ENCODE measurements at regions not wholly inside any gene's neighbourhood (a gene's known extent, or its start where the extent isn't known, plus 50 kb on each side); places are given as distances from the start of the nearest gene placed in this dataset.

DNA sequence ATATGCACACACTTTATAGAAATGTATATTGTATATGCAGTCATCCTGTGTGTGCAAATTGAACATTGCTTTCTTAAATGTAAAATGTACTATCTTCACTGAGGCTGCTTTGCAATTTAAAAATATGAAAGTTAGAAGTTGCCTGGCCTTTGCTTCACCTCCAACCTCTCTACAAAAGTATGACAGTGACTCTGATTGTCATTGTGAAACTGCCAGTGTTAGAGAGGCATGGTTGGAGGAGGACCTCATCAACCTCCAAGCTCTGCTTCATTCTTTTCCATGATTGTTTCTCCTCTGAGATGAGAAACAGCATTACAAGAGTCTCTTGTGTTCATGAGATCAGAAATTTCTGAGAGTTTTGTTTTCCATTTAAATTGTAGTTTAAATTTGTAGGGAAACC, 185.5 kb downstream of the ZC3H11B start:
- no peak for TF ChIP-seq JUNB (IDR thresholded peaks at IDR 0.05)
- no peak for TF ChIP-seq CBX8 (IDR thresholded peaks at IDR 0.05)
- no peak for TF ChIP-seq RAD21 (conservative IDR thresholded peaks at IDR 0.05 in 1 of 2, IDR thresholded peaks at IDR 0.05 in 1 of 2)
- TF ChIP-seq CTCF (IDR thresholded peaks at IDR 0.05): no peak
- TF ChIP-seq CBX2 (IDR thresholded peaks at IDR 0.05; ENCODE audit: borderline replicate concordance, low read depth): no peak
- TF ChIP-seq CHD4 (IDR thresholded peaks at IDR 0.05; ENCODE audit: borderline replicate concordance): no peak
- TF ChIP-seq CEBPB (IDR thresholded peaks at IDR 0.05): no peak
- no peak for TF ChIP-seq POLR2A (IDR thresholded peaks at IDR 0.05; ENCODE audit: low read length)
- TF ChIP-seq ESRRA (IDR thresholded peaks at IDR 0.05; ENCODE audit: borderline replicate concordance, low read length): no peak

Data from A549 (cell line).